Activated CD4-positive, alpha-beta memory T cell treated with anti-CD3 and anti-CD28 coated beads for 36 hours (primary cell): ENCODE measurements at regions not wholly inside any gene's neighbourhood (a gene's known extent, or its start where the extent isn't known, plus 50 kb on each side); places are given as distances from the start of the nearest gene placed in this dataset.
"Not testable (repeated sequence)": the region's sequence is repeated elsewhere in the genome, so short reads cannot be mapped to it uniquely, and the experiment has no call there.

ENCODE experiments used
- CTCF ChIA-PET: fragments of 350-600 bp; sonication (Branson Sonifier 250); formaldehyde crosslinking; loops from one replicate; lab custom pipeline; 2021; ENCODE audit warnings: antibody characterized with exemption, inconsistent platforms; lab: Charles Lee
- POLR2A ChIA-PET: fragments of 350-600 bp; sonication (Branson Sonifier 250); formaldehyde crosslinking; loops from one replicate; lab custom pipeline; 2021; ENCODE audit warnings: antibody characterized with exemption; lab: Charles Lee
- DNase-seq: peaks from one replicate; pipeline ENCODE4 v3.0.0-alpha.2; 2020
- H3K27ac Mint-ChIP-seq: one replicate; pipeline ENCODE4 v1.8.0; 2021; ENCODE audit warnings: mixed read lengths
- H3K27me3 Mint-ChIP-seq: one replicate; pipeline ENCODE4 v1.8.0; 2021; ENCODE audit warnings: mixed read lengths
- H3K36me3 Mint-ChIP-seq: one replicate; pipeline ENCODE4 v1.8.0; 2021; ENCODE audit warnings: mixed read lengths
- H3K4me1 Mint-ChIP-seq: one replicate; pipeline ENCODE4 v1.8.0; 2021; ENCODE audit warnings: low read depth, mixed read lengths
- H3K4me3 Mint-ChIP-seq: one replicate; pipeline ENCODE4 v1.8.0; 2021; ENCODE audit warnings: mild to moderate bottlenecking, mixed read lengths
- H3K9me3 Mint-ChIP-seq: one replicate; pipeline ENCODE4 v1.8.0; 2021; ENCODE audit warnings: mixed read lengths
- intact Hi-C: fragments of 100-400 bp; cut with micrococcal nuclease; formaldehyde crosslinking; loops from one replicate; pipeline ENCODE4 v1.15.1; 2023

DNA sequence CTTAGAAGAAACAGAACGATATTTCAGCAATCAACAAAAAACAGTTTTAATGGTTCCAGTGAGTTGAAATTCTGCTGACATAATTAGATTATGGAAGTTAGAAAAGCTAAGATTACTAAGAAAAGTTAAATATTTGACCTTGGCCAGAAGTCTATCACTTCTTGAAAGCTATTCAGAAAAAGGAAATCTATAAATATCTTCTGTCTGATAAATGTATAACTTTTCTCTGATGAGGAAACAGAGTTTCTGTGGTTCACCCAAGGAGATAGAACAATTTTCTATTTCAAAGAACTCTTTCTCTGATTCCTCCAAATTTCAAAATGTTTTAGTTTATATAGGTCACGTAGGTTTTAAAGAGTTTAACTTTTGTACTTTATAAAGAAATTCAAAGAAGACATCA is 438.4 kb upstream of the CHORDC1 start:
- CTCF ChIA-PET: no interaction called here
- intact Hi-C loops: no loop called here
- H3K4me1 Mint-ChIP-seq: no peaks in the 10 kb centered on the region
- DNase-seq: no peak
- no peak overlapping the region for H3K4me3 Mint-ChIP-seq
- no peaks in the 10 kb centered on the region for H3K27me3 Mint-ChIP-seq
- no peak overlapping the region for H3K27ac Mint-ChIP-seq
- H3K36me3 Mint-ChIP-seq: no peaks in the 10 kb centered on the region
- H3K9me3 Mint-ChIP-seq: peaks cover 5% of the 10 kb centered on the region
- POLR2A ChIA-PET: no interaction called here

DNA sequence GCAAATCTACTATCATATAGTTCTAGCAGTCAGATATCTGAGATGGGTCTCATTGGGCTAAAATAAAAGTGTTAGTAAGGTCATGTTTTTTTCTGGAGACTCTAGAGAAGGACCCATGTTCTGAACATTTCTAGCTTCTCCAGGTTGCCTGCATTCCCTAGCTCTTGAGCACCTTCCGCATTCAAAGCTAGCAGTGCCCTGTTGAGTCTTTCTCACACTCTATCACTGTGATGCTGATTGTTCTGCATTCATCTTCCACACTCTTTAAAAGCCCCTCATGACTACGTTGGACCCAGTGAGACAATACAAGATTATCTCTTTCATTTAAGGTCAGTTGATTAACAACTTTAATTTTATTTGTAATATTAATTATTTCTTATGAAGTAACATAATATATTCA is 433.3 kb upstream of the CHORDC1 start:
- no peaks in the 10 kb centered on the region for H3K4me1 Mint-ChIP-seq
- H3K36me3 Mint-ChIP-seq: no peaks in the 10 kb centered on the region
- intact Hi-C loops: no loop called here
- DNase-seq: no peak
- H3K9me3 Mint-ChIP-seq: peaks cover 6% of the 10 kb centered on the region
- H3K4me3 Mint-ChIP-seq: no peak overlapping the region
- ChIA-PET POLR2A (no interaction called here), CTCF (no interaction called here)
- H3K27me3 Mint-ChIP-seq: no peaks in the 10 kb centered on the region
- H3K27ac Mint-ChIP-seq: no peak overlapping the region

DNA sequence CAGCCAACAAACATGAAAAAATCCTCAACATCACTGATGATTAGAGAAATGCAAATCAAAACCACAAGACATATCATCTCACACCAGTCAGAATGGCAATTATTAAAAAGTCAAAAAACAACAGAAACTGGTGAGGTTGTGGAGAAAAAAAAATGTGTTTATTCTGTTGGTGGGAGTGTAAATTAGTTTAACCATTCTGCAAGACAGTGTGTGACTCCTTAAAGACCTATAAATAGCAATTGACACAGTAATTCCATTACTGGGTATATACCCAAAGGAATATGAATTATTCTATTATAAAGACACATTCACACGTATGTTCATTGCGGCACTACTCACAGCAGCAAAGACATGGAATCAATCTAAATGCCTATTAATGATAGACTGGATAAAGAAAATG is 427.3 kb upstream of the CHORDC1 start:
- no peak for DNase-seq
- Mint-ChIP-seq H3K36me3 (no peaks in the 10 kb centered on the region), H3K27ac (no peak overlapping the region), H3K27me3 (no peaks in the 10 kb centered on the region), H3K4me1 (no peaks in the 10 kb centered on the region), H3K4me3 (no peak overlapping the region), H3K9me3 (peaks cover 5% of the 10 kb centered on the region)
- intact Hi-C loops: no loop called here
- ChIA-PET CTCF (no interaction called here), POLR2A (no interaction called here)

DNA sequence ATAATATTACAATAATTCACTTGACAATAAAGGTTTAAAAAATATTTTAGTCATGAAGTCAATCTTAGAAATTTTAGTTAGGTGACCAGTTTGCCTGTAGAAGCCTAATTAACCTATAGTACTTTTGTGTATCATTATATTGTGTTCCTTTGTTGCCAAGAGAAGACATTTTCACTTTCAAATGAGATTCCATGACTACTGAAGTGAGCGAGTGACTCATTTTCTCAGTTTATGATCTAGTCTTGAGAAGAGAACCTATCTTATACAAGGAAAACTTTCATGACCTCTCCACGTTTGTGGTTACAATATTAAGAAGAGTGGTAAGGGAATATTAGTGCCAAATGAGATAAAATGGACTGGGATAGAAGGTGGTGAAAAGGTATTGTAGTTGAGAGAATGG is 423.9 kb upstream of the CHORDC1 start:
- no peak for DNase-seq
- ChIA-PET POLR2A (no interaction called here), CTCF (no interaction called here)
- no peaks in the 10 kb centered on the region for H3K27me3 Mint-ChIP-seq
- no peaks in the 10 kb centered on the region for H3K4me1 Mint-ChIP-seq
- no peak overlapping the region for H3K4me3 Mint-ChIP-seq
- intact Hi-C loops: no loop called here
- H3K27ac Mint-ChIP-seq: no peak overlapping the region
- H3K36me3 Mint-ChIP-seq: no peaks in the 10 kb centered on the region
- peaks cover 3% of the 10 kb centered on the region for H3K9me3 Mint-ChIP-seq

DNA sequence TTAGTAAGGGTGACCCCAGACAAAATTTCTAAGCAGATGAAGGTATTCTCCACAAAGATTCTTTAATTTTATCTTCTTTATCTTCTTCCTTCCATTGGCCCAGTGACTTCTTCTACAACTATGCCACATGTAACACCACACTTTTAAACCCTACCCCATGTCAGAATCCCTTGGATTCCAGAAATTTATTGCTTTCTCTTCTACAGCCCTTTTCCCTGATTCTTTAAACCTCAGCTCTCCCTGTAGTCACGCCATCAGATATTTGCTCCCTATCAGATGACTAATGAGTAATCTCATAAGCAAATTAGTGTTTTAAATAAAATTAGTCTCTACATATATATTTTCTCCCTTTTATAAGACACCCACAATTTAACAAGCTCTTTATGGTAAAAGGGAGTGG is 423.4 kb upstream of the CHORDC1 start:
- POLR2A ChIA-PET: no interaction called here
- CTCF ChIA-PET: no interaction called here
- H3K4me1 Mint-ChIP-seq: no peaks in the 10 kb centered on the region

DNA sequence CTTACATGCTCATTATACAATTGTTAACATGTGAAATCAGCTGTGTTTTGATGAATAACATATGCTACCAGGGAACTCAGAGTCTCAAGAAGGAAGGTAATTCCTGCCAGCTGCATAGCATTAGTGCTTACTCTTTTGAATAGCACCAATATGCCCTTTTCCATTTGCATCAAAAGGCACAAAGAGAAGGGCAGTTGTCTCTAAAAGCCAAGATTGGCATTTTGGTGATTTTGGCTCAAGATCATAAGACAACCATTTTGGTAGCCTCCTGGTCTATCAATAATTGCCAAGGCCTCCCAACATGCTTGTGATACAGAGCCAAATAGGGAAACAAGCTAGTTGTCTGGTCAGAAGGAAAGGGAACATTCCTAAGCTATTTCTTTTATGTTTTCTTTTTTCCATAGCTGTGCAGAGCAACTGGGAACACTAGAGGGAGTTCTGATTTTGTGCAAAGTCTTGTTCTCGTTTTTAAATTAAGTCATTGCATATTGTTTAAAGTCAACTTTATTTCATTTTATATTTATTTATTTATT is 416.7 kb upstream of the CHORDC1 start:
- Mint-ChIP-seq H3K36me3 (no peaks in the 10 kb centered on the region), H3K27ac (no peak overlapping the region), H3K9me3 (no peaks in the 10 kb centered on the region), H3K4me3 (no peak overlapping the region), H3K27me3 (no peaks in the 10 kb centered on the region), H3K4me1 (no peaks in the 10 kb centered on the region)
- intact Hi-C loops: no loop called here
- DNase-seq: no peak
- POLR2A ChIA-PET: no interaction called here
- CTCF ChIA-PET: interaction anchor here (1.0 kb wide), 1 partner anchor 14 kb away, joined by 4 read pairs; no protein-coding TSS in a partner anchor

More for the DNA sequence above, 423.4 kb upstream of the CHORDC1 start:
- no peak overlapping the region for H3K4me3 Mint-ChIP-seq
- peaks cover 3% of the 10 kb centered on the region for H3K9me3 Mint-ChIP-seq
- no peak for DNase-seq
- intact Hi-C loops: no loop called here
- no peak overlapping the region for H3K27ac Mint-ChIP-seq
- no peaks in the 10 kb centered on the region for H3K36me3 Mint-ChIP-seq
- no peaks in the 10 kb centered on the region for H3K27me3 Mint-ChIP-seq

DNA sequence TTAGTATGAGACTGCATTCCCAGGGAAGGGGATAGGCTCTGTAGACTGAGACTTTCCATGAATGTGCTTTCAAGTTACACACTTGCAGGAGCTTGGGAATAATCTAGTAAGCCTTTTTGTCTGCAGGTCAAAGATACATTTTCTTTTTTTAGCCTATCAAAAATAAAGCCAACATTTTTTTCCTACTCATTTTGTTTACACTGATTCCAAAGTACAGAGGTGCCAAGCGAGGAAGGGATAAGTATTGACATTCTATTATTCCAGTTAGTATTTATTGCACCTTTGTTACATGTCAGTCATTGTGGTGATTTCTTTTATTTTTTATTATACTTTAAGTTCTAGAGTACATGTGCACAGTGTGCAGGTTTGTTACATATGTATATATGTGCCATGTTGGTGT is 413.0 kb upstream of the CHORDC1 start:
- Mint-ChIP-seq H3K9me3 (peaks cover 4% of the 10 kb centered on the region), H3K27ac (no peak overlapping the region), H3K27me3 (no peaks in the 10 kb centered on the region), H3K4me1 (no peaks in the 10 kb centered on the region), H3K36me3 (no peaks in the 10 kb centered on the region), H3K4me3 (no peak overlapping the region)
- DNase-seq: no peak
- ChIA-PET POLR2A (no interaction called here), CTCF (no interaction called here)
- intact Hi-C loops: no loop called here

DNA sequence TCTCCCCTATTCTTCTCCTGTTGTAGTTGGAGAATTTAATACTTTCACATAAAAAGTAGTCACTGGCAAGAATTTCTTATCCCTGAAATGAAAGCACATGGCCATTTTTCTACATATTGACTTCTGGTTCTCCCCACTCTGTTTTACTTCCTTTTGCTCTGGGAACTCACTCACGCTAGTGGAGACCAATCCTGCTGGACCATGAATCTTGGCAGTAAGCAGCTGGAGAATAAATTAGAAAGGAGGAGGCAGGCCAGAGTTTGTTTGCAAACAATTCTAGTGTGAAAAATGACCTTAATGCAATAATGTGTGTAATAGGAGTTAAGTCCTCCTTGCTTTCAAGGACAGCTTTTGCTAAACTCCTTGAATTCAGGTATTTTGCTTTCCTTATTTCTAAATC is 412.3 kb upstream of the CHORDC1 start:
- no peak overlapping the region for H3K27ac Mint-ChIP-seq
- no peaks in the 10 kb centered on the region for H3K36me3 Mint-ChIP-seq
- no peak for DNase-seq
- H3K9me3 Mint-ChIP-seq: peaks cover 4% of the 10 kb centered on the region
- ChIA-PET POLR2A (no interaction called here), CTCF (no interaction called here)
- no peaks in the 10 kb centered on the region for H3K4me1 Mint-ChIP-seq
- no peaks in the 10 kb centered on the region for H3K27me3 Mint-ChIP-seq
- no peak overlapping the region for H3K4me3 Mint-ChIP-seq
- intact Hi-C loops: no loop called here

DNA sequence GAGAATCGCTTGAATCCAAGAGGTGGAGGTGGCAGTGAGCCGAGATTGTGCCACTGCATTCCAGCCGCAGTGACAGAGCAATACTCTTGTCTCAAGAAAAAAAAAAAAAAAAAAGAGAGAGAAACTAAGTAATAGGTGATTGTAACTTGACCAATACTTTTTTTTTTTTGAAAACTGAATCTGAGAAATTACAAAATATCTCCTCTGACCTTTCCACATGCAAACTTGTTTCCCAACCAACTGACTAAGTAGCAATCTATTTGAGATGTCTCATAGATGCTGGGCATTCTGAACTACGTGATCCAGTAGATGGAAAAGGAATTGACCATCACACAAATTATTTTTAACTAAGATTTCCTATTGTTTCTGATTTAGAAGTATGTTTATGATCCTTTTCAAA is 407.3 kb upstream of the CHORDC1 start:
- Mint-ChIP-seq H3K9me3 (peaks cover 5% of the 10 kb centered on the region), H3K4me1 (no peaks in the 10 kb centered on the region), H3K4me3 (no peak overlapping the region), H3K27me3 (no peaks in the 10 kb centered on the region), H3K36me3 (no peaks in the 10 kb centered on the region), H3K27ac (no peak overlapping the region)
- no peak for DNase-seq
- ChIA-PET POLR2A (no interaction called here), CTCF (no interaction called here)
- intact Hi-C loops: no loop called here

DNA sequence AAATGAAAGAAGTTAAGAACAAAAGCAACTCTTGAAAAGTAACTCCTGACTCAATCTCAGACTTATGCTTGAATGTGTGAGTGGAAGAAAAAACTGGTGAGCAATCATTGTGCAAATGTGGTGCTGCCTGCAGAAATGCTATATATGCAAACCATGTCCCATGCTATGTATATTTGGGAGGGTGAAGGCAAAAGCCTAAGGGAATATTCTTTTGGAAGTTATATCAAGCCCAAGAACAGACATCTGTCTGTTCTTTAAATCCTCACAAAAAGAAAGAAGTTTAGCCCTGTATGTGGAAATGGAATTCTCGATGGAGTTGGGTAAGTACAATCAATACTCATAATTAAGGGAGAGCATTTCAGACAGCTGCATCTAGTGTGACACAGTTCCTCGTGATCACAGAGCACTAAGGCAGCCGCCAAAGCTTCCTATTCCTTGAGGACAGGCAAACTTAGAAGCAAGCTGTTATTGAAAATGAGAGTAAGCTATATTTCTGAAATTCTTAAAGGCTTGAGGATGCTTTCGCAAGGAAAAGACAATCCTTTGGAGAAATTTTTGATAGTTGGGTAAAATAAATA is 406.5 kb upstream of the CHORDC1 start:
- H3K4me3 Mint-ChIP-seq: no peak overlapping the region
- H3K27me3 Mint-ChIP-seq: no peaks in the 10 kb centered on the region
- ChIA-PET POLR2A (no interaction called here), CTCF (no interaction called here)
- intact Hi-C loops: no loop called here
- no peaks in the 10 kb centered on the region for H3K4me1 Mint-ChIP-seq
- H3K36me3 Mint-ChIP-seq: no peaks in the 10 kb centered on the region
- H3K9me3 Mint-ChIP-seq: peaks cover 8% of the 10 kb centered on the region
- no peak for DNase-seq
- H3K27ac Mint-ChIP-seq: no peak overlapping the region

DNA sequence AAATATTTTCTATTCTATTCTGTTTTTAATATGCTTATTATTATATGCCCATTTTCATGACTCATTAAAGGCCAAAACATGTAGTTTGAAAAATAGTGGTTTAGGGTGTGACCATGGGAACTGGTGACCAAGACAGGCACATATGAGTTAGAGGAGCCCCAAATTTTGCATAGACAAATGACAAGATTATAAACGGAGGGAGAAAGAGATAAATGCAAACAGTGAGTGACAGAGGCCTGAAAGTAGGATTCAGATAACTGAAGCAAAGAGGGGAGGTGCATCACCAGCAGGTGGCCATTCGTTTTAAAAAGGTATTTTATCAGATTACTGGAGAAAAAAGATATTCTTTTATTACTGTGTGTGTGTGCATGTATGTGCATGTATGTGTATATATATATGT is 391.5 kb upstream of the CHORDC1 start:
- H3K4me3 Mint-ChIP-seq: no peak overlapping the region
- POLR2A ChIA-PET: no interaction called here
- DNase-seq: no peak
- H3K27me3 Mint-ChIP-seq: no peaks in the 10 kb centered on the region
- H3K4me1 Mint-ChIP-seq: no peaks in the 10 kb centered on the region
- H3K27ac Mint-ChIP-seq: no peak overlapping the region
- no peaks in the 10 kb centered on the region for H3K9me3 Mint-ChIP-seq
- CTCF ChIA-PET: no interaction called here
- H3K36me3 Mint-ChIP-seq: no peaks in the 10 kb centered on the region
- intact Hi-C loops: no loop called here

DNA sequence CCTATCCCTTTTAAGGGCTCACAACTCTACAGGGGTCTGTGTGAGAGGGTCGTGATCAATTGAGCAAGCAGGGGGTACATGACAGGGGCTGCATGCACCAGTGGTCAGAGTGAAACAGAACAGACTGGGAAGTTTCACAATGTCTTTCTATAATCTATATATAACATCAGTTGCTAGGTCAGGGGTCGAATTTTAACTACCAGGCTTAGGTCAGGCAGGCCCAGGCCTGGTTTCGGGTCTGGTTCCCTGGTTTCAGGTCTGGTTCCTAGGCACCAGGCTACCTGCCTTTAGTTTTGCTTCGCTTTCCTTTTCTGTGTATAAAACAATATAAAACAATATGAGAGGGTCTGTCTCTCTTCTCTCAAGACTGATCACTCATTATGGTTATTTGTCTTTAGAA is 390.2 kb upstream of the CHORDC1 start:
- DNase-seq, intact Hi-C loops, H3K27me3 Mint-ChIP-seq, H3K36me3 Mint-ChIP-seq, CTCF ChIA-PET, H3K4me3 Mint-ChIP-seq, H3K27ac Mint-ChIP-seq, POLR2A ChIA-PET, H3K9me3 Mint-ChIP-seq, H3K4me1 Mint-ChIP-seq: not testable (repeated sequence)

DNA sequence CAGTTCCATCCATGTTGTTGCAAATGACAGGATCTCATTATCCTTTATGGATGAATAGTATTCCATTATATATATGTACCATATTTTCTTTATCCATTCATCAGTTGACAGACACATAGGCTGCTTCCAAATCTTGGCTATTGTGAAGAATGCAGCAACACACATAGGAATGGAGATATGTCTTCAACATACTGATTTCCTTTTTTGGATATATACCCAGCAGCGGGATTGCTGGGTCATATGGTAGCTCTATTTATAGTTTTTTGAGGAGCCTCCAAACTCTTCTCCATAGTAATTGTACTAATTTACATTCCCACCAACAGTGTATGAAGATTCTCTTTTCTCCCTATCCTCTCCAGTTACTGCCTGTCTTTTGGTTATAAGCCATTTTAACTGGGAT is 383.9 kb upstream of the CHORDC1 start:
- Mint-ChIP-seq H3K4me3 (no peak overlapping the region), H3K36me3 (no peaks in the 10 kb centered on the region), H3K9me3 (peaks cover 4% of the 10 kb centered on the region), H3K27me3 (no peaks in the 10 kb centered on the region), H3K4me1 (no peaks in the 10 kb centered on the region), H3K27ac (no peak overlapping the region)
- ChIA-PET POLR2A (no interaction called here), CTCF (no interaction called here)
- intact Hi-C loops: no loop called here
- no peak for DNase-seq
